ENCODE measurements at regions not wholly inside any gene's neighbourhood (a gene's known extent, or its start where the extent isn't known, plus 50 kb on each side); places are given as distances from the start of the nearest gene placed in this dataset.

DNA sequence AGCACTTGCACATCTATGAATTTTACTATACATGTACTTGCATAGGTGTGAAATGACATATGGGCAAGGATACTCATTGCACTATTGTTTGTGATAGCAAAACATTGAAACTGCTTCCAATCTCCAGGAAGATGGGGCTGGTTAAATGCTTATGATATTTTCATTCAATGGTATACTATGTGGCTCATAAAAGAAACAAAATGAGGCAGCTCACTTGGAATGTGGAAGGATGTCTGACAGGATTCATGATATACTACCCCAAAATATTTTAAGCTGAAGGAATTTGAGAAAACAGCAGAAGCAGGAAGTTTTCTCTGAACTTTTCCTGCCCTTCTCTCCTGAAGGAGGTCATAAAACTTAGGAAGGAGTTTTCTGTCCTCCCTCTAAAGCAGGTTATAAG lies 99.6 kb upstream of the CAST start (continued):
- TF ChIP-seq REST (IDR thresholded peaks at IDR 0.05; ENCODE audit: low read depth, low read length) (no peak), POLR2AphosphoS5 (IDR thresholded peaks at IDR 0.05; ENCODE audit: low read depth, low read length) (no peak), MXI1 (IDR thresholded peaks at IDR 0.05; ENCODE audit: low read depth, low read length) (no peak), RXRA (IDR thresholded peaks at IDR 0.05; ENCODE audit: borderline replicate concordance, low read depth) (0 out of 2 replicates have a peak, but pooled peaks have one; percentile 10), ZBTB33 (IDR thresholded peaks at IDR 0.05; ENCODE audit: borderline replicate concordance, low read depth) (no peak), CTCF (IDR thresholded peaks at IDR 0.05) (no peak), USF2 (IDR thresholded peaks at IDR 0.05; ENCODE audit: borderline replicate concordance, low read depth, low read length) (no peak), FOSL2 (IDR thresholded peaks at IDR 0.05; ENCODE audit: borderline replicate concordance, low read depth) (peak; percentile 59; the same call in 1 of the 2 replicates), MEF2A (IDR thresholded peaks at IDR 0.05; ENCODE audit: borderline replicate concordance, low read depth) (no peak), YY1 (IDR thresholded peaks at IDR 0.05; ENCODE audit: low read depth) (no peak), FOXJ3 (CRISPR knock-in tag; IDR thresholded peaks at IDR 0.05) (no peak), NRF1 (IDR thresholded peaks at IDR 0.05; ENCODE audit: low read depth, low read length) (no peak), GABPA (IDR thresholded peaks at IDR 0.05; ENCODE audit: low read depth) (no peak), GATA2 (CRISPR knock-in tag; IDR thresholded peaks at IDR 0.05) (no peak), RCOR1 (IDR thresholded peaks at IDR 0.05; ENCODE audit: low read length) (no peak), RAD21 (IDR thresholded peaks at IDR 0.05; ENCODE audit: low read length) (no peak), CHD2 (IDR thresholded peaks at IDR 0.05; ENCODE audit: low read length, partially characterized antibody) (no peak), SIN3A (IDR thresholded peaks at IDR 0.05; ENCODE audit: borderline replicate concordance, low read depth, low read length) (no peak), RFX5 (IDR thresholded peaks at IDR 0.05; ENCODE audit: low read length) (no peak), EP300 (IDR thresholded peaks at IDR 0.05; ENCODE audit: borderline replicate concordance in 1 of 2, low read depth in 1 of 2, low read length in 1 of 2) (peak in 1 of 2 experiments; percentile 60; a peak in 1 of 4 replicates), TCF12 (IDR thresholded peaks at IDR 0.05) (peak; percentile 53), USF1 (IDR thresholded peaks at IDR 0.05; ENCODE audit: borderline replicate concordance, low read depth) (no peak)
